Right ventricle myocardium superior (tissue), 1 donor: ENCODE measurements at regions not wholly inside any gene's neighbourhood (a gene's known extent, or its start where the extent isn't known, plus 50 kb on each side); places are given as distances from the start of the nearest gene placed in this dataset.

Source experiments
- ATAC-seq: fragments of 200-7000 bp; cut with Tn5 transposase; one replicate; pipeline ENCODE4 v1.9.1; 2020; ENCODE audit warnings: mild to moderate bottlenecking; ENCODE audit not compliant: poor library complexity
- DNase-seq: peaks from one replicate; pipeline ENCODE4 v3.0.0-alpha.2; 2020
- intact Hi-C: fragments of 100-400 bp; cut with DNase I; formaldehyde crosslinking; loops from one replicate; pipeline ENCODE4 v1.11.2; 2022
- donor health status: DM: no; HTN: yes; CAD: no; lungs with severe emphysema.

GRCh38 chr6:156556811-156557210 is 220.4 kb upstream of the ARID1B start:
- peak; percentile 14 for ATAC-seq
- DNase-seq: no peak
- intact Hi-C loops: no loop called here

DNA sequence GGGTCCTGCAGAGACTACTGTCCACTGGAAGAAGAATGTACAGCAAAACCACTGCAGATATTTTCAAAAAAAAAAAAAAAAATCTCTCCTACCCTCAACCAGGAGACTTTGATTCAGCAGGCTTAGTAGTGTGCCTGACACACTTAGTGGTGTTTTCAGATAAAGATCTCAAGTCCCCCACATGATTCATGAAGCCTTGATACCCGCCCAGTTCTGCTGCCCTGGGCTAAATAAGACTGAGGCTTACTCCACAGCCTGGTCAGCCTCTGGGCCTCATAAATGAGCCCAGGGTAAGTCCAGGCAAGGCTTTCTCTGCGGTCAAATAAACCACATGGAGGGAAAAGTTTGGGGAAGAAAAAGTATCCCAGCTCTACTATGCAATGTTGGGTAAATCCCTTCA is 222.1 kb upstream of the ARID1B start:
- ATAC-seq (no peak), DNase-seq (no peak)
- intact Hi-C loops: no loop called here

DNA sequence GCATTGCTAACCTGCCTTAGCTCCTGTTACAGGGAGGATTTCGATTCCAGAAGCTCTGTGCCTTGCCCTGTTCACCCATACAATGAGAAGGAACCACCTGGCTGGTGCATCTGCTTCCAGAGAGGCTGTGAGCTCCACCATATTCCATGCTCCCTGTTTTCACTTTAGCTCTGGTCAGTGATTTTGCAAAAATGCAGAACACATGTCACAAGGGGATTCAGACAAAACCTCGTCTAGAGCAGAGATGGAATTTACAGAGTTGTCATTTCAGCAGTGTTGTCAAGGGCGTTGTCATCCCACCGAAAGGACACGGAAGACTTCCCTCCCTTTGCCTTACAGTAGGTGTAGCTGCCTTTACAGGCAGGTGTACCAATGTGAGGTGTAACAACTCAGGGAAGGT is 223.0 kb upstream of the ARID1B start:
- no peak for DNase-seq
- no peak for ATAC-seq
- intact Hi-C loops: no loop called here

DNA sequence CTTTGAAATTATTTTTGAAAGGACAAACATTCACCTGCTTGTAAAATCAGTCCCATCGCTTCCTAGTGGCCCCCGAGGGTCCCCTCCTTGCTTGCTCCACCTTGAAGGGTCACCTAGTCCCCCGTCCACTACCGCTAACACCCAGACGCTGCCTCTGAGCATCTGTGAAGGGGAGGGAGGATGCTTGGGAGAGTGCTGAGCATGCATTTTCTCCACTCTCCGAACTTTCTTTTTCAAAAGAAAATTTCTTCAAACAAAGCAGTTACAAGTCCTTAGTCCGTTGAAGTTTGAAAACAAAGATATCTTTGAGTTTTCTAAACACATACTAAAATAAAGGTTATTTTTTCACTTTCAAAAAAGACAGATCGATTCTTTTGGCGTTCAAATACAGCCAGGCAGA is 224.3 kb upstream of the ARID1B start:
- intact Hi-C loops: no loop called here
- DNase-seq (no peak), ATAC-seq (no peak)

GRCh38 chr6:156550949-156551348 is 226.2 kb upstream of the ARID1B start:
- no peak for DNase-seq
- no peak for ATAC-seq
- intact Hi-C loops: no loop called here

DNA sequence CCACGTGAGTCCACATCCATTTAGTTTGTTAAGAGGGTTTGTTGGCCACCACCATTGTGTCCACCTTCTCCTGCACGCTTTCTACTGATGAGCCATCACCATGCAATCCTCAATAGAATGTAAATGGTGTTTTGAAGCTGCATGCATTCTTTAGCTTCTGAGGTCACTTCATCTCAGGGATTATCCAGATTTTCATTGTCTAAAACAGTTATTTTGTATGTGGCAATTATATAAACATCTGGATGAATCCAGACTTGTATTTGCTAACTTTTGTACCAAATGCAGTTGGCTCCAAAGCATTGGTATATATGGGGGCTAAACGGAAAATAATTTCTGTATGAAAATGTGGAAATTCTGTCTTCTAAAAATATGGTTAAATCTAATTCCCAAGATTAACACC is 231.2 kb upstream of the ARID1B start:
- DNase-seq: no peak
- no peak for ATAC-seq
- intact Hi-C loops: no loop called here

DNA sequence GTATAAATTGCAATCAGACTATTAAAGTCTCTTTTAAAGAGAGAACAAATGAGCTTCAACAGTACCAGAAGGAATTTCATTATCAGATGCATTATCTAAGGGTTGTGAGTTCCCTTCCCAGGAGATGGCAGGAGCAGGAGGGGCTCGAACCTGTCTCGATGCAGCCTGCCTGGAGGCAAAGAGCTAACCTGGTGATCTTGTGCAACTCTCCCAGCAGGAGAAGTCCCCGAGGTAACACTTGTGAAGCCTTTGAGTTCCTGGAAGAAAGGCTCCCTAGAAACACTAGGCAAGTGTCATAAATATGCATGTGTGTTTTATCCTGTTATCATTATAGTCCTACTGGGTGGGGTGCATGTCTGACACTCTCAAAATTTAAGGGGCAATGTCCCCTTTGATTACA is 232.2 kb upstream of the ARID1B start:
- intact Hi-C loops: no loop called here
- ATAC-seq: no peak

GRCh38 chr6:156544046-156544445 is 233.1 kb upstream of the ARID1B start:
- no peak for ATAC-seq
- no peak for DNase-seq
- intact Hi-C loops: no loop called here

More for the DNA sequence above, 232.2 kb upstream of the ARID1B start:
- DNase-seq: no peak

- no peak for DNase-seq
- intact Hi-C loops: no loop called here
- ATAC-seq: no peak
Measured at GRCh38 chr6:156543431-156543830, 233.7 kb upstream of the ARID1B start.

DNA sequence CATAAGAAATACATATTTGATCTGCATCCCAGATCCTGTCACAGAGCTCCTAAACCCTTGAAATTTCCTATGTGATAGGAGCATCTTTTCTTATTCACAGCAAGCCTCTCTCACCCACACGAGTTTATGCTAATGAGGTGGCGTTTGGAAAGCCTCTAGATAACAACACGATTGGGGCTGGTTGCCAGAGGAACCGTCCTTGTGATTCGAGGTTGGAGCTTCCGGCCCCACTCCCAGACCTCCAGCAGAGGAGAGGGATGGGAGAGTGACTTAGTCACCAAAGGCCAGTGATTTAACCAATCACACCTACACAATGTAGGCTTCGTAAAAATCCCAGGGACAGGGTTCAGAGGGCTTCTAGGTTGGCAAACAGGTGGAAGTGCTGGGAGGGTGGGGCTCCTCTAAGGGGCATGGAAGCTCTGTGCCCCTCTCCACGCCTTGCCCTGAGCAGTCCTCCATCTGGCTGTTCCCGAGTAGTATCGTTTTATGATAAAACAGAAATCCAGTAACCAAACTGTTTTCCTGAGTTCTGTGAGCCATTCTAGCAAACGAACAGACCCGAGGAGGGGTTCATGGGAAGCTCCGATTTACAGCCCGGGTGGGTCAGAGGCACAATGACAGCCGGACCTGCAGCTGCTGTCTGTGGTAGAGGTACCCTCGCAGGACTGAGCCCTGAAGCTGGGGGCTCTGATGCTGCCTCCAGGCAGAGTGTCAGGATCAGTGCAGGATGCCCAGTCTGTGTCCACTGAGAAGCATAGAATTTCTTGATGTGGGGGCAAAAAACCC is 238.1 kb upstream of the ARID1B start:
- DNase-seq (no peak), ATAC-seq (no peak)
- intact Hi-C loops: no loop called here

DNA sequence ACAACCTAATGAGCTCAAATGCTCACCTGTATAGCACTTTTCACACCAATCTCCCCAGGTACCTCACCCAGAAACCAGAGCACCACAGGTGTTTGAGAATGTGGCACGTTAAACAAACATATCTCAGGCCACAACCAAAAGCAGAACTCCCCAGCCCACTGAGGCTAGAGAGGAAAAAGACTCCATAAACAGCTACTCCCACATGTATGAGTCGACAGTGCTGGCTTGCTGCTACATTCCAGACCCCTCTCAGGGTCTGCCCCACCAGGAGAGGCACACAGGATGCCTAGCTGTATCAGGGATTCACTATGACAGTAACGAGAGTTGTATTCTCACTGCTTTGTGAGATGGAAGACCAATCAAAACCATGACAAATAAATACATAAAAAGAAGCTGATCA is 242.6 kb upstream of the ARID1B start:
- ATAC-seq: no peak
- intact Hi-C loops: no loop called here
- DNase-seq: no peak

DNA sequence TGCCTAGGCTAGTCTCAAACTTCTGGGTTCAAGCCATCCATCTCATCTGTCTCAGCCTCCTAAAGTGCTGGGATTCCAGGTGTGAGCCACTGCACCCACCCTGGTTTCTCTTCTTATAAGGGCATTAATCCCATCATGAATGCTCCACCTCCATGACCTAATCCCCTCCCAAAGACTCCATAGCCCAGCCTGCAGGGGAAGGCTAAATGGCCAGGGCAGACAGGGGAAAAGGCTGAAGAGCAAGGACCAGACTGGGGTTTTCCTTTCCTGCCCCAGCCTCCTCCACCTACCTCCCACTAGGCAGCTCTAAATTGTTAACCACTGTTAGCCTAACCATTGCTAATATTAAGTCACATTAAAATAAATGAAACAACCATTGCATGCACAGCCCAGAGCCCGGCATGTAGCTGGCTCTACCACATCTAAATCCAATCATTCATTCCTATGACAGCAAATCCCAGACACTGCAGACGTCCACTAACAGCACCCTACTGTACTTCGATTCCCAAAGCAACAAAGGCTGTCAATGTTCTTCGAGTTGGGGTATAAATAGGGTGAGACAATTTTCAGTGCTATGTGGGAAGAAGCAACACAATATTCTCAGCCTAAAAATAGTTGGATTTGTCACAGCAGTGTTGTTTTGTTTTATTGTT is 243.2 kb upstream of the ARID1B start:
- DNase-seq (no peak), ATAC-seq (no peak)
- intact Hi-C loops: no loop called here

GRCh38 chr6:156526081-156526480 is 251.1 kb upstream of the ARID1B start:
- DNase-seq (no peak), ATAC-seq (no peak)
- intact Hi-C loops: no loop called here

DNA sequence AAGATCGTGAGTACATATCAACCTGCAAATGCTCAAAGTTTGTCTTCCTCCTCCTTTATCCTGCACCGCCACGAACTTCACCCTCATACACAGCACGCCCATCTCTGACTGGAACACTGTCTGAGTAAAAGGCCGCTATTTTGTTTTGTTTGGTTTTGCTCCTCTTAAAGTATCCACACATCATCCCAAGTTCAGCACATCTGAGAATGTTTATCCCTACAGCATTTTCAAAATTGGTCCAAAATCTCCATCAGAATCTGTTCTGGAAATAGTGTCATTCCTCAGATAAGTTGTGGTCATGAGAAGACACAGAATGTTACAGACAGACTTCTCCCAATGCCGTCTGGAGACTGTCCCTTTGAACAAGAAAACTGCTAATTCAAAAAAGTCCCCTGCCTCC is 251.6 kb upstream of the ARID1B start:
- DNase-seq (no peak), ATAC-seq (no peak)
- intact Hi-C loops: no loop called here

- intact Hi-C loops: no loop called here
- no peak for ATAC-seq
- DNase-seq: no peak
Measured at GRCh38 chr6:156519940-156520339, 257.2 kb upstream of the ARID1B start.

- no peak for ATAC-seq
- intact Hi-C loops: no loop called here
- no peak for DNase-seq
Measured at GRCh38 chr6:156517088-156517487, 260.1 kb upstream of the ARID1B start.

DNA sequence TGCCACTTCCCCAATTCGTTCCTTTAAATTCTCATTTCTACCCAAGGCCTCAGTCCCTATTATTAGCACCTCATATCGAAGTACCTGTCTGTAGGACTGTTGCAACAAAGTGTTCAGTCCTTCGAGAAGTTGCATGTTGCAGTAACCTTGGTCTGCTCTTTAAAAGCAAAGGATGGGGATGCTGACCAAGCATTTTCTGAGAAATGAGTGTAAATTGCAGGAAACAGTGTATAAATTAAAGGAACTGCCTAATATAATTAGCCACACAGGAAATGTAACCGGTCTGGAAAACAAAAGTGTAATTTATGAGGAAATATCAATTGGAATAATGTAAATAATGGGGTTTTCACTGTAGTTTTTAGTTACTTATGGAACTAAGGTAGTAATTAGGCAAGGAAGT is 261.9 kb upstream of the ARID1B start:
- intact Hi-C loops: no loop called here
- ATAC-seq: no peak
- DNase-seq: no peak

DNA sequence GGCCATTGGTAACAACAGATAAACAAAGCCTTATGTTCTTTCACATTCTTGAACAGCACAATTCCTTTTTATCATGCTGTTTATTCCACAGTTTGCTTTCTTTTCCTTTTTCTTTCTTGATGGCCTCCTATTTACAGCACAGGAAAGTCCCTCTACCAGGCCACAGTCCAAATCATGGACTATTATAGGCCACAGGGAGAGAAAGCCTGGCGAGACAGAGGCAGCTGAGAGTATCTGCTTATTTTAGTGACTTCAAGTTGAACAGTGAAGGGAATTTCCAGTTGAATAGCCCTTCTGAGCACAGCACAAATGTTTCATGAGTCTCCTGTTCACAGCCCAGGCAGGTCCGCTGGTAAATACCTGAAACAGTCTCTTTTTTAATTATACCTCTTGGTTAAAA is 263.7 kb upstream of the ARID1B start:
- no peak for DNase-seq
- no peak for ATAC-seq
- intact Hi-C loops: no loop called here

- ATAC-seq: no peak
- intact Hi-C loops: no loop called here
- no peak for DNase-seq
Measured at GRCh38 chr6:156511570-156511969, 265.6 kb upstream of the ARID1B start.

DNA sequence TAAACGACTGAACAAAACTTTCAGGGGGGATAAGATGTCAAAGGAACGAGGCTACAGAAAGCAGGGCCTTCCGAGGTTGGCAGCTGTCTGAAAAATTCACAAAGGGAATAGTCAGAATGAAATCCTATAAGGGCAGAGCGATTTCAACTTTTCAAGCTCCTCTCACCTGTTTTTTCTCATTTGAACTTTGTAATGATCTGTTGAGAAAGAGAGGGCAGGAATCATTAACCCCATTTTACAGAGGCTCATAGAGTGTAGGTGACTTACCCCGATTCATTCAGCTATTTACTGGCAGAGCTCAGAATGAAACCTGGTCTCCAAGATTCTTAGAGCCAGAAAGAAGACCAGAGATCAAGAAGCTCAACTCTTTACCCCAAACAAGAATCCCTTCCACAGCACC is 266.1 kb upstream of the ARID1B start:
- no peak for ATAC-seq
- DNase-seq: no peak
- intact Hi-C loops: no loop called here

GRCh38 chr6:156510242-156510641 is 266.9 kb upstream of the ARID1B start:
- no peak for ATAC-seq
- intact Hi-C loops: no loop called here
- DNase-seq: no peak
